ENCODE measurements at regions not wholly inside any gene's neighbourhood (a gene's known extent, or its start where the extent isn't known, plus 50 kb on each side); places are given as distances from the start of the nearest gene placed in this dataset.

- TF ChIP-seq JUND (IDR thresholded peaks at IDR 0.05; ENCODE audit: low read depth, low read length) (no peak), CBX3 (IDR thresholded peaks at IDR 0.05; ENCODE audit: borderline replicate concordance, low read depth) (no peak), SREBF2 (IDR thresholded peaks at IDR 0.05; ENCODE audit: low read length) (no peak), CEBPZ (IDR thresholded peaks at IDR 0.05; ENCODE audit: low read depth, low read length) (no peak), CTCF (IDR thresholded peaks at IDR 0.05 in 2 of 3, conservative IDR thresholded peaks at IDR 0.05 in 1 of 3; ENCODE audit: control insufficient read depth in 2 of 3, extremely low read depth in 1 of 3, insufficient read depth in 1 of 3, low read depth in 3 of 3, low read length in 3 of 3) (no peak), ATF3 (IDR thresholded peaks at IDR 0.05; ENCODE audit: borderline replicate concordance, extremely low read depth, low read depth, low read length) (no peak), CBFB (IDR thresholded peaks at IDR 0.05; ENCODE audit: low read depth) (no peak), NR2C2 (IDR thresholded peaks at IDR 0.05; ENCODE audit: borderline replicate concordance, control insufficient read depth, insufficient read length, low read depth) (no peak)
These were observed 110.6 kb downstream of the PLEKHG1 start for GRCh38 chr6:150710236-150710635.

Data from GM12878 (cell line).